GM12878 (cell line): ENCODE measurements at regions not wholly inside any gene's neighbourhood (a gene's known extent, or its start where the extent isn't known, plus 50 kb on each side); places are given as distances from the start of the nearest gene placed in this dataset.
A peak's percentile ranks its signal among the peaks of the same experiment; 100 is the strongest.

Experiments
- ATAC-seq: fragments of 200-7000 bp; cut with Tn5 transposase; 3 replicates; pipeline ENCODE4 v1.9.1; 2020; ENCODE audit warnings: mild to moderate bottlenecking, moderate library complexity
- BruUV-seq: library from RNA; stranded (reverse); fragments of 400-500 nt; replicated peaks from 2 replicates; lab custom pipeline; 2021; lab: Mats Ljungman, UMichigan
- CTCF ChIA-PET: fragments of 300-600 bp; sonication (Branson Sonifier 250); formaldehyde crosslinking; extraction: SDS; loops from one replicate; lab custom pipeline; 2021; ENCODE audit warnings: inconsistent platforms; lab: Yijun Ruan, JAX
- POLR2A ChIA-PET: fragments of 350-600 bp; formaldehyde crosslinking; extraction: SDS; loops from one replicate; lab custom pipeline; 2021; ENCODE audit warnings: inconsistent platforms; lab: Charles Lee
- RAD21 ChIA-PET: fragments of 300-600 bp; sonication (Branson Sonifier 250); formaldehyde crosslinking; loops from one replicate; lab custom pipeline; 2023; ENCODE audit warnings: antibody characterized with exemption; ENCODE audit not compliant: unreplicated experiment; lab: Charles Lee
- SMC1A ChIA-PET: fragments of 300-600 bp; sonication (Branson Sonifier 250); formaldehyde crosslinking; loops from one replicate; lab custom pipeline; 2023; ENCODE audit not compliant: unreplicated experiment, uncharacterized antibody; lab: Charles Lee
- DNase-seq: peaks from one replicate; pipeline ENCODE4 v3.0.0-alpha.2; 2011; ENCODE audit warnings: low read depth, low spot score
- FAIRE-seq: peaks from 3 replicates; lab custom pipeline; 2011; peaks lifted over from hg19 to GRCh38; lab: Jason Lieb, UNC
- H2AFZ ChIP-seq: 2 replicates; pipeline ENCODE4 v1.6.0; 2011; ENCODE audit warnings: low read depth, low read length, control low read depth; ENCODE audit not compliant: control insufficient read depth
- H3K27ac ChIP-seq: 2 replicates; pipeline ENCODE4 v1.5.1; 2011; ENCODE audit warnings: control low read depth; ENCODE audit not compliant: control insufficient read depth, insufficient read depth
- H3K27me3 ChIP-seq, 2 experiments: replicated peaks in 1 of 2; 2 replicates each; pipeline versions ENCODE4 v1.6.0 to v1.6.1; 2011; ENCODE audit warnings: low read length in 1 of 2; ENCODE audit not compliant: control insufficient read depth in 2 of 2, insufficient read depth in 2 of 2
- H3K36me3 ChIP-seq, 2 experiments: 2 replicates each; pipeline ENCODE4 v1.5.1; 2011; ENCODE audit warnings: low read length in 1 of 2; ENCODE audit not compliant: control insufficient read depth in 2 of 2, insufficient read depth in 2 of 2
- H3K4me1 ChIP-seq: 2 replicates; pipeline ENCODE4 v1.6.1; 2011; ENCODE audit warnings: mild to moderate bottlenecking, low read length, moderate library complexity, mixed read lengths; ENCODE audit not compliant: control insufficient read depth, insufficient read depth
- H3K4me2 ChIP-seq: 2 replicates; pipeline ENCODE4 v1.6.0; 2011; ENCODE audit warnings: control low read depth; ENCODE audit not compliant: control insufficient read depth, insufficient read depth
- H3K4me3 ChIP-seq: fragments of 200-600 bp; sonication (generic); 2 replicates; pipeline ENCODE4 v1.5.1; 2016
- H3K79me2 ChIP-seq: 2 replicates; pipeline ENCODE4 v1.6.0; 2011; ENCODE audit warnings: low read length; ENCODE audit not compliant: control insufficient read depth, insufficient read depth
- H3K9ac ChIP-seq: 2 replicates; pipeline ENCODE4 v1.8.0; 2011; ENCODE audit warnings: low read length, control low read depth, mixed read lengths; ENCODE audit not compliant: control insufficient read depth, insufficient read depth
- H3K9me3 ChIP-seq: replicated peaks from 3 replicates; pipeline ENCODE4 v1.5.1; 2011; ENCODE audit warnings: mild to moderate bottlenecking, low read length; ENCODE audit not compliant: control insufficient read depth, insufficient read depth
- H4K20me1 ChIP-seq: 2 replicates; pipeline ENCODE4 v1.6.0; 2011; ENCODE audit not compliant: control insufficient read depth, insufficient read depth
- BACH1 ChIP-seq: fragments of 450-650 bp; IDR thresholded peaks from 2 replicates; pipeline ENCODE4 v1.6.1; 2017; ENCODE audit warnings: mild to moderate bottlenecking, borderline replicate concordance
- BCL11A ChIP-seq: IDR thresholded peaks from 2 replicates; pipeline ENCODE4 v1.6.1; 2011; ENCODE audit warnings: low read depth, low read length
- CTCF ChIP-seq, 3 experiments: IDR thresholded peaks in 2 of 3; conservative IDR thresholded peaks in 1 of 3; 2 replicates each; pipeline ENCODE4 v1.5.1; 2011; ENCODE audit warnings: low read depth in 3 of 3, low read length in 3 of 3, mild to moderate bottlenecking in 3 of 3, control low read depth in 2 of 3, moderate library complexity in 2 of 3, inconsistent platforms in 1 of 3, mixed read lengths in 1 of 3; ENCODE audit not compliant: control insufficient read depth in 2 of 3, insufficient read depth in 1 of 3; ENCODE audit errors: extremely low read depth in 1 of 3
- IRF4 ChIP-seq: IDR thresholded peaks from 2 replicates; pipeline ENCODE4 v1.6.1; 2011; ENCODE audit warnings: low read depth, low read length
- KDM1A ChIP-seq: fragments of 200-600 bp; sonication (generic); IDR thresholded peaks from 2 replicates; pipeline ENCODE4 v1.6.1; 2016; ENCODE audit warnings: borderline replicate concordance
- MEF2A ChIP-seq: IDR thresholded peaks from 2 replicates; pipeline ENCODE4 v1.6.1; 2011; ENCODE audit warnings: low read depth, mild to moderate bottlenecking, low read length, moderate library complexity; ENCODE audit not compliant: insufficient read depth
- NKRF ChIP-seq: fragments of 450-650 bp; conservative IDR thresholded peaks from 2 replicates; pipeline ENCODE4 v1.6.1; 2017; ENCODE audit warnings: mild to moderate bottlenecking, moderate library complexity
- RAD21 ChIP-seq: IDR thresholded peaks from 2 replicates; pipeline ENCODE4 v1.6.1; 2011; ENCODE audit warnings: mild to moderate bottlenecking, low read depth, low read length, moderate library complexity; ENCODE audit not compliant: insufficient read depth
- RB1 ChIP-seq: fragments of 450-650 bp; formaldehyde crosslinking; IDR thresholded peaks from 2 replicates; pipeline ENCODE4 v1.6.1; 2017; ENCODE audit warnings: mild to moderate bottlenecking, borderline replicate concordance
- SMC3 ChIP-seq: IDR thresholded peaks from 2 replicates; pipeline ENCODE4 v1.6.1; 2011; ENCODE audit warnings: low read length, improper control_type of control experiment, borderline replicate concordance
- TBL1XR1 ChIP-seq: IDR thresholded peaks from 2 replicates; pipeline ENCODE4 v1.6.1; 2012; ENCODE audit warnings: low read depth, low read length, improper control_type of control experiment
- YBX1 ChIP-seq: fragments of 450-650 bp; IDR thresholded peaks from 2 replicates; pipeline ENCODE4 v1.6.1; 2016; ENCODE audit warnings: antibody characterized with exemption
- ZNF592 ChIP-seq: fragments of 450-650 bp; IDR thresholded peaks from 2 replicates; pipeline ENCODE4 v1.6.1; 2017; ENCODE audit warnings: mild to moderate bottlenecking, moderate library complexity
- WGBS: methylation state at CpG from one replicate; pipeline ENCODE4 v1.1.6; 2016; ENCODE audit warnings: low lambda C conversion rate; ENCODE audit not compliant: insufficient replicate concordance, insufficient coverage; ENCODE audit errors: missing lambda C conversion rate; 5-methylcytosine and 5-hydroxymethylcytosine counted together
- in situ Hi-C: fragments of 300-500 bp; cut with MboI; formaldehyde crosslinking; loops from 9 replicates; pipeline ENCODE4 v1.14.3; 2018; ENCODE audit warnings: mixed read lengths
- intact Hi-C: fragments of 100-400 bp; cut with micrococcal nuclease; formaldehyde crosslinking; loops from one replicate; pipeline ENCODE4 v1.14.2; 2022; ENCODE audit not compliant: unreplicated experiment

GRCh38 chr4:128380306-128380705 is 92.7 kb upstream of the PGRMC2 start (continued):
- TF ChIP-seq ZNF592 = no peak
- TF ChIP-seq BACH1 = no peak

- in situ Hi-C loops = no loop called here
- no peaks in the 10 kb centered on the region for H3K4me1 ChIP-seq
- ATAC-seq (peak; percentile 79), DNase-seq (no peak), FAIRE-seq (no peak)
- RAD21 ChIA-PET = no interaction called here
- no peak overlapping the region for H3K4me2 ChIP-seq
- WGBS = 40% methylated on average over 3 of the region's 3 CpGs
- no peak overlapping the region for H2AFZ ChIP-seq
- no peaks in the 10 kb centered on the region for H3K79me2 ChIP-seq
- POLR2A ChIA-PET = no interaction called here
- H3K9me3 ChIP-seq = no peaks in the 10 kb centered on the region; the same call in 2 of the 3 replicates
- SMC1A ChIA-PET = interaction anchor here (0.7 kb wide), 1 partner anchor 182 kb away, joined by 3 read pairs; no protein-coding TSS in a partner anchor
- no peaks in the 10 kb centered on the region for H4K20me1 ChIP-seq
- no peak overlapping the region for H3K4me3 ChIP-seq
- no peak overlapping the region for H3K27ac ChIP-seq
- H3K27me3 ChIP-seq = no peaks in the 10 kb centered on the region
- H3K36me3 ChIP-seq = no peaks in the 10 kb centered on the region
- no TSS peak for BruUV-seq
- CTCF ChIA-PET = interaction anchor here (0.6 to 2.6 kb wide), 7 partner anchors 13 to 188 kb away, joined by 3 to 8 read pairs (median 3); no protein-coding TSS in a partner anchor
- no peak overlapping the region for H3K9ac ChIP-seq
- intact Hi-C loops = loop anchor here (5.0 kb wide), 1 partner anchor 188 kb away; no protein-coding TSS in a partner anchor
- TF ChIP-seq YBX1 (no peak), KDM1A (no peak), NKRF (no peak), IRF4 (no peak), RB1 (no peak), BCL11A (no peak), CTCF (IDR thresholded peaks at IDR 0.05 in 2 of 3, conservative IDR thresholded peaks at IDR 0.05 in 1 of 3; ENCODE audit: control insufficient read depth in 2 of 3, extremely low read depth in 1 of 3, insufficient read depth in 1 of 3, low read depth in 3 of 3, low read length in 3 of 3) (peak; percentile 47 to 51 (median 48)), RAD21 (peak; percentile 42; the same call in 1 of the 2 replicates), SMC3 (peak; percentile 37; the same call in 1 of the 2 replicates), MEF2A (no peak), TBL1XR1 (no peak)
Observed at GRCh38 chr4:128379860-128380259, 92.2 kb upstream of the PGRMC2 start.
